ENCODE measurements at regions not wholly inside any gene's neighbourhood (a gene's known extent, or its start where the extent isn't known, plus 50 kb on each side); places are given as distances from the start of the nearest gene placed in this dataset.
A peak's percentile ranks its signal among the peaks of the same experiment; 100 is the strongest.

GRCh38 chr5:130912088-130912487 is 253.0 kb downstream of the HINT1 start:
- peak in 4 of 5 experiments; percentile 10 to 33 (median 27) for TF ChIP-seq CTCF (IDR thresholded peaks at IDR 0.05)
- TF ChIP-seq POLR2AphosphoS5 (IDR thresholded peaks at IDR 0.05): no peak
- no peak for TF ChIP-seq POLR2A (IDR thresholded peaks at IDR 0.05)
- TF ChIP-seq EP300 (IDR thresholded peaks at IDR 0.05; ENCODE audit: low read depth): no peak

All from transverse colon (tissue), 4 donors.